SK-N-SH treated with all-trans-retinoic acid at 6 μM for 48 hours (cell line): ENCODE measurements at regions not wholly inside any gene's neighbourhood (a gene's known extent, or its start where the extent isn't known, plus 50 kb on each side); places are given as distances from the start of the nearest gene placed in this dataset.

Experiments
- CREB5 ChIP-seq: fragments of 250-450 bp; sonication (Bioruptor Pico); IDR thresholded peaks from 2 replicates; pipeline ENCODE4 v1.5.1; 2020; ENCODE audit warnings: low read depth, mild to moderate bottlenecking, moderate library complexity
- CSDC2 ChIP-seq: fragments of 250-450 bp; sonication (Bioruptor Pico); IDR thresholded peaks from 2 replicates; pipeline ENCODE4 v1.5.0; 2020; ENCODE audit warnings: mild to moderate bottlenecking, moderate library complexity
- POU6F1 ChIP-seq: fragments of 250-450 bp; sonication (Bioruptor Pico); IDR thresholded peaks from 2 replicates; pipeline ENCODE4 v1.8.0; 2021; ENCODE audit warnings: low read depth, mild to moderate bottlenecking, moderate library complexity, borderline replicate concordance
- RARB ChIP-seq: fragments of 250-450 bp; sonication (Bioruptor Pico); IDR thresholded peaks from 2 replicates; pipeline ENCODE4 v1.8.0; 2021; ENCODE audit warnings: mild to moderate bottlenecking, moderate library complexity
- ZFP3 ChIP-seq: fragments of 250-450 bp; sonication (Bioruptor Pico); IDR thresholded peaks from 2 replicates; pipeline ENCODE4 v1.5.0; 2020; ENCODE audit warnings: mild to moderate bottlenecking, moderate library complexity
- ZFP30 ChIP-seq: fragments of 450-650 bp; formaldehyde crosslinking; IDR thresholded peaks from 2 replicates; pipeline ENCODE4 v1.5.0; 2022; ENCODE audit warnings: mild to moderate bottlenecking, moderate library complexity
- ZNF565 ChIP-seq: fragments of 450-650 bp; formaldehyde crosslinking; conservative IDR thresholded peaks from 2 replicates; pipeline ENCODE4 v1.5.0; 2020; ENCODE audit warnings: low read depth, mild to moderate bottlenecking, moderate library complexity

- TF ChIP-seq ZFP30 (CRISPR knock-in tag) (no peak), ZNF565 (no peak), ZFP3 (CRISPR knock-in tag) (no peak), CREB5 (CRISPR knock-in tag) (no peak), POU6F1 (CRISPR knock-in tag) (no peak), CSDC2 (no peak), RARB (CRISPR knock-in tag) (no peak)
These were observed 234.0 kb downstream of the CDC14C start for GRCh38 chr7:49158321-49158720.
